ENCODE measurements at regions not wholly inside any gene's neighbourhood (a gene's known extent, or its start where the extent isn't known, plus 50 kb on each side); places are given as distances from the start of the nearest gene placed in this dataset.

DNA sequence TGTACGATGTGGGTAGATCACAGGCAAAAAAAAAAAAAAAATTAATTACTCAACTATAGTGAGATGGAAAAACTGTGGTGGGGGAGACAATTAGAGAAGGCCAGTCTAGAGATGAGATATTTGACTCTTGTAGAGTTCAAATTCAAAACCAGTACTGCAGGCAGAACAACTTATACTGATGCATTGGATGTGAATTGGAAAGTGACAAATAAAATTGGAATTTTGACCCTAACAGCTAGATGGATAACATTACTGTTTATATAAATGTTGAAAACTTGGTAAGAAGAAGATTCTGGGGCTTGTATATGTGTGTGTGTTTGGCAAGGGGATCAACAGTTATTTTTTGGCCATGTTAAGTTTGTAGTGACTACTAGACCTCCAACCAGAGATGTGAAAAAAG, 256.9 kb downstream of the RND3 start:
- Histone ChIP-seq H3K36me3 (ENCODE audit: control insufficient read depth, insufficient read depth, low read length) (no peaks in the 10 kb centered on the region), H3K4me3 (ENCODE audit: low read depth, low read length) (no peak overlapping the region), H3K27me3 (ENCODE audit: control insufficient read depth, insufficient read depth, low read length) (no peaks in the 10 kb centered on the region)
- TF ChIP-seq, protein P1, sequence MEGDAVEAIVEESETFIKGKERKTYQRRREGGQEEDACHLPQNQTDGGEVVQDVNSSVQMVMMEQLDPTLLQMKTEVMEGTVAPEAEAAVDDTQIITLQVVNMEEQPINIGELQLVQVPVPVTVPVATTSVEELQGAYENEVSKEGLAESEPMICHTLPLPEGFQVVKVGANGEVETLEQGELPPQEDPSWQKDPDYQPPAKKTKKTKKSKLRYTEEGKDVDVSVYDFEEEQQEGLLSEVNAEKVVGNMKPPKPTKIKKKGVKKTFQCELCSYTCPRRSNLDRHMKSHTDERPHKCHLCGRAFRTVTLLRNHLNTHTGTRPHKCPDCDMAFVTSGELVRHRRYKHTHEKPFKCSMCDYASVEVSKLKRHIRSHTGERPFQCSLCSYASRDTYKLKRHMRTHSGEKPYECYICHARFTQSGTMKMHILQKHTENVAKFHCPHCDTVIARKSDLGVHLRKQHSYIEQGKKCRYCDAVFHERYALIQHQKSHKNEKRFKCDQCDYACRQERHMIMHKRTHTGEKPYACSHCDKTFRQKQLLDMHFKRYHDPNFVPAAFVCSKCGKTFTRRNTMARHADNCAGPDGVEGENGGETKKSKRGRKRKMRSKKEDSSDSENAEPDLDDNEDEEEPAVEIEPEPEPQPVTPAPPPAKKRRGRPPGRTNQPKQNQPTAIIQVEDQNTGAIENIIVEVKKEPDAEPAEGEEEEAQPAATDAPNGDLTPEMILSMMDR (IDR thresholded peaks at IDR 0.05; ENCODE audit: insufficient read depth, low read length, severe bottlenecking): no peak
- DNase-seq (ENCODE audit: low read depth) (peak; percentile 20), FAIRE-seq (no peak)

DNA sequence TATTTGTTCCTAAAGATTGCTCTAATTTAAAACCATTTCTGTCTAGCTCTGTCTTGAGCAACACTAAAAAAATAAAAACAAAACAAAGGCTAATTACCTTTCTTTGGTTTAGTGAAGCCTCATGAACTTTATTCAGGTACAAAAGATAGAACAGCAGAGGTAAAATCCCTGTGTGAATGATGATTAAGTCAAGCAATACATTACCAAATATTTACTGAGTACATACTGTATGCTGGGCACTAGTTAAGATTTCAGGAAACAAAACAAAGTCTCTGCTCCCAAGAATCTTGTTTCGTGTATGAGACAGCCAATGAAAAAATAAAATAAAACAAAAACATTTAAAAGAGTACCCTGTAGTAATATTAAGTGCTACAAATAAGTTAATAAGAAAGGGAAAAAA, 257.5 kb downstream of the RND3 start:
- no peak overlapping the region for H3K4me3 ChIP-seq (ENCODE audit: low read depth, low read length)
- no peaks in the 10 kb centered on the region for H3K36me3 ChIP-seq (ENCODE audit: control insufficient read depth, insufficient read depth, low read length)
- TF ChIP-seq, protein P1 (IDR thresholded peaks at IDR 0.05; ENCODE audit: insufficient read depth, low read length, severe bottlenecking): no peak
- H3K27me3 ChIP-seq (ENCODE audit: control insufficient read depth, insufficient read depth, low read length): no peaks in the 10 kb centered on the region
- peak; percentile 46 for DNase-seq (ENCODE audit: low read depth)
- FAIRE-seq: no peak

- no peak for FAIRE-seq
- Histone ChIP-seq H3K27me3 (ENCODE audit: control insufficient read depth, insufficient read depth, low read length) (no peaks in the 10 kb centered on the region), H3K4me3 (ENCODE audit: low read depth, low read length) (no peak overlapping the region), H3K36me3 (ENCODE audit: control insufficient read depth, insufficient read depth, low read length) (no peaks in the 10 kb centered on the region)
- TF ChIP-seq, protein P1 (IDR thresholded peaks at IDR 0.05; ENCODE audit: insufficient read depth, low read length, severe bottlenecking): no peak
- peak; percentile 53 for DNase-seq (ENCODE audit: low read depth)
These were observed 258.5 kb downstream of the RND3 start for GRCh38 chr2:150228936-150229335.

GRCh38 chr2:150225030-150225429, 262.4 kb downstream of the RND3 start:
- no peak for FAIRE-seq

DNA sequence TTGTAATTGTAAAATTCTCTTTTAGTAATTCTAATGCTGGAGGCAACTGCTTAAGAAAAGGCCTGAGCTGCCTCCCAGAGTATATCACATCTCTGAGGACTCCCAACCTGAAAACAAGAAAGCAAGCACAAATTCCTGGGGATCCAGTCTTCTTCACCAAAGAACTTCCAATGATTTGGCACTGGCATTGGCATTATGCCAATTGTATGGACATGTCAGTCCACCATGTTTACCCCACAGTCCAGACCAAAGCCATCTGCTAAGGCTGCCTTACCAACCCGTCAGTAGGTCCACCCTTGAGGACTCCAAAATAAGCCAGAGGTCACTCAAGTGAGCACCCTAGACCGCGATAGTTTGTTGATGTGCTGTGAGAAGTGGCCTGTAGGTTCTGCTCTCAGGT, 263.1 kb downstream of the RND3 start:
- no peak for FAIRE-seq
- Histone ChIP-seq H3K27me3 (ENCODE audit: control insufficient read depth, insufficient read depth, low read length) (no peaks in the 10 kb centered on the region), H3K36me3 (ENCODE audit: control insufficient read depth, insufficient read depth, low read length) (no peaks in the 10 kb centered on the region), H3K4me3 (ENCODE audit: low read depth, low read length) (no peak overlapping the region)
- DNase-seq (ENCODE audit: low read depth): no peak
- TF ChIP-seq, protein P1 (IDR thresholded peaks at IDR 0.05; ENCODE audit: insufficient read depth, low read length, severe bottlenecking): no peak

More at GRCh38 chr2:150225030-150225429, 262.4 kb downstream of the RND3 start:
- no peaks in the 10 kb centered on the region for H3K36me3 ChIP-seq (ENCODE audit: control insufficient read depth, insufficient read depth, low read length)
- TF ChIP-seq, protein P1 (IDR thresholded peaks at IDR 0.05; ENCODE audit: insufficient read depth, low read length, severe bottlenecking): no peak
- H3K27me3 ChIP-seq (ENCODE audit: control insufficient read depth, insufficient read depth, low read length): no peaks in the 10 kb centered on the region
- DNase-seq (ENCODE audit: low read depth): no peak
- no peak overlapping the region for H3K4me3 ChIP-seq (ENCODE audit: low read depth, low read length)

GRCh38 chr2:150222942-150223341, 264.5 kb downstream of the RND3 start:
- H3K27me3 ChIP-seq (ENCODE audit: control insufficient read depth, insufficient read depth, low read length): no peaks in the 10 kb centered on the region
- FAIRE-seq (no peak), DNase-seq (ENCODE audit: low read depth) (no peak)
- no peak overlapping the region for H3K4me3 ChIP-seq (ENCODE audit: low read depth, low read length)
- TF ChIP-seq, protein P1 (IDR thresholded peaks at IDR 0.05; ENCODE audit: insufficient read depth, low read length, severe bottlenecking): no peak
- no peaks in the 10 kb centered on the region for H3K36me3 ChIP-seq (ENCODE audit: control insufficient read depth, insufficient read depth, low read length)

Measured in bronchial epithelial cell (primary cell).